ENCODE measurements at regions not wholly inside any gene's neighbourhood (a gene's known extent, or its start where the extent isn't known, plus 50 kb on each side); places are given as distances from the start of the nearest gene placed in this dataset.

GRCh38 chr15:35648941-35649340 lies 103.0 kb upstream of the DPH6 start:
- TF ChIP-seq, protein P1, sequence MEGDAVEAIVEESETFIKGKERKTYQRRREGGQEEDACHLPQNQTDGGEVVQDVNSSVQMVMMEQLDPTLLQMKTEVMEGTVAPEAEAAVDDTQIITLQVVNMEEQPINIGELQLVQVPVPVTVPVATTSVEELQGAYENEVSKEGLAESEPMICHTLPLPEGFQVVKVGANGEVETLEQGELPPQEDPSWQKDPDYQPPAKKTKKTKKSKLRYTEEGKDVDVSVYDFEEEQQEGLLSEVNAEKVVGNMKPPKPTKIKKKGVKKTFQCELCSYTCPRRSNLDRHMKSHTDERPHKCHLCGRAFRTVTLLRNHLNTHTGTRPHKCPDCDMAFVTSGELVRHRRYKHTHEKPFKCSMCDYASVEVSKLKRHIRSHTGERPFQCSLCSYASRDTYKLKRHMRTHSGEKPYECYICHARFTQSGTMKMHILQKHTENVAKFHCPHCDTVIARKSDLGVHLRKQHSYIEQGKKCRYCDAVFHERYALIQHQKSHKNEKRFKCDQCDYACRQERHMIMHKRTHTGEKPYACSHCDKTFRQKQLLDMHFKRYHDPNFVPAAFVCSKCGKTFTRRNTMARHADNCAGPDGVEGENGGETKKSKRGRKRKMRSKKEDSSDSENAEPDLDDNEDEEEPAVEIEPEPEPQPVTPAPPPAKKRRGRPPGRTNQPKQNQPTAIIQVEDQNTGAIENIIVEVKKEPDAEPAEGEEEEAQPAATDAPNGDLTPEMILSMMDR (IDR thresholded peaks at IDR 0.05) = no peak
- TF ChIP-seq EP300 (IDR thresholded peaks at IDR 0.05) (no peak), POLR2AphosphoS5 (IDR thresholded peaks at IDR 0.05) (no peak)
